ENCODE measurements at regions not wholly inside any gene's neighbourhood (a gene's known extent, or its start where the extent isn't known, plus 50 kb on each side); places are given as distances from the start of the nearest gene placed in this dataset.

GRCh38 chr2:150938527-150938926, 323.1 kb downstream of the RBM43 start:
- no peaks in the 10 kb centered on the region for H3K4me1 Mint-ChIP-seq
- no CpG with 5 or more reads among the region's 4 CpGs for WGBS (ENCODE audit: insufficient coverage)
- no peak overlapping the region for H3K4me3 Mint-ChIP-seq
- ATAC-seq (replicated peaks in 1 of 4) (no peak), DNase-seq (no peak)
- no peak overlapping the region for H3K27ac Mint-ChIP-seq
- Histone ChIP-seq H3K4me3 (ENCODE audit: control insufficient read depth in 1 of 2, extremely low read depth in 1 of 2, low read length in 1 of 2) (no peak overlapping the region), H3K36me3 (ENCODE audit: control insufficient read depth in 2 of 2, extremely low read depth in 1 of 2, insufficient read depth in 1 of 2, low read length in 1 of 2) (no peaks in the 10 kb centered on the region), H3K4me1 (ENCODE audit: control insufficient read depth in 1 of 2, extremely low read depth in 1 of 2, insufficient read depth in 2 of 2, low read length in 2 of 2) (no peaks in the 10 kb centered on the region), H3K9me3 (no peaks in the 10 kb centered on the region), H3K27ac (ENCODE audit: low read length) (no peak overlapping the region), H3K27me3 (replicated peaks in 1 of 2; ENCODE audit: control insufficient read depth in 2 of 2, extremely low read depth in 1 of 2, insufficient read depth in 2 of 2, low read length in 1 of 2) (no peaks in the 10 kb centered on the region)
- H3K36me3 Mint-ChIP-seq: no peaks in the 10 kb centered on the region
- POLR2A ChIA-PET: no interaction called here
- peaks cover 0 to 6% (median 0%) of the 10 kb centered on the region in 3 donors for H3K9me3 Mint-ChIP-seq
- H3K27me3 Mint-ChIP-seq: no peaks in the 10 kb centered on the region
- CTCF ChIA-PET: no interaction called here

DNA sequence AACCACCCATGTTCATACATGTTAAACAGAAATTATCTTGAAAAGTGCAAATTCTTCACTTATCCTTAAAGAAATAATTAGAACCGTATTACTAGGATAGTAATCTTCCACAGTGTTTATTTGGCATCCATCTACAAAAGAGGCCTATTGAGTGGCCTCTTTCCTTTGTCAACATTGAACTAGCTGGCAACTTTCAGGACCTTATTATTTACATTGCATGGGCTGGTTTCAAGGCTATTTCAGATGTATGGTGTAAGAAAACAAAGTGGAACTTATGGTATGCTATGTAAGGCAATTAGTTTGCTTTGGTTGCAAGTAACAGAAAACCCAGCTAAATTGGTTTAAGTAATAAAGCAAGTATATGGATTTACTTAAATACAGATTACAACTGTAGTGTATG, 324.6 kb downstream of the RBM43 start:
- Histone ChIP-seq H3K9me3 (no peaks in the 10 kb centered on the region), H3K27me3 (replicated peaks in 1 of 2; ENCODE audit: control insufficient read depth in 2 of 2, extremely low read depth in 1 of 2, insufficient read depth in 2 of 2, low read length in 1 of 2) (no peaks in the 10 kb centered on the region), H3K36me3 (ENCODE audit: control insufficient read depth in 2 of 2, extremely low read depth in 1 of 2, insufficient read depth in 1 of 2, low read length in 1 of 2) (no peaks in the 10 kb centered on the region), H3K4me3 (ENCODE audit: control insufficient read depth in 1 of 2, extremely low read depth in 1 of 2, low read length in 1 of 2) (no peak overlapping the region), H3K4me1 (ENCODE audit: control insufficient read depth in 1 of 2, extremely low read depth in 1 of 2, insufficient read depth in 2 of 2, low read length in 2 of 2) (no peaks in the 10 kb centered on the region), H3K27ac (ENCODE audit: low read length) (no peak overlapping the region)
- no peak for DNase-seq
- H3K36me3 Mint-ChIP-seq: no peaks in the 10 kb centered on the region
- no peak for ATAC-seq (replicated peaks in 1 of 4)
- no peaks in the 10 kb centered on the region for H3K27me3 Mint-ChIP-seq
- no peak overlapping the region for H3K27ac Mint-ChIP-seq
- ChIA-PET POLR2A (no interaction called here), CTCF (no interaction called here)
- peaks cover 0 to 6% (median 0%) of the 10 kb centered on the region in 3 donors for H3K9me3 Mint-ChIP-seq
- no CpG with 5 or more reads among the region's 1 CpG for WGBS (ENCODE audit: insufficient coverage)
- H3K4me3 Mint-ChIP-seq: no peak overlapping the region
- H3K4me1 Mint-ChIP-seq: no peaks in the 10 kb centered on the region

DNA sequence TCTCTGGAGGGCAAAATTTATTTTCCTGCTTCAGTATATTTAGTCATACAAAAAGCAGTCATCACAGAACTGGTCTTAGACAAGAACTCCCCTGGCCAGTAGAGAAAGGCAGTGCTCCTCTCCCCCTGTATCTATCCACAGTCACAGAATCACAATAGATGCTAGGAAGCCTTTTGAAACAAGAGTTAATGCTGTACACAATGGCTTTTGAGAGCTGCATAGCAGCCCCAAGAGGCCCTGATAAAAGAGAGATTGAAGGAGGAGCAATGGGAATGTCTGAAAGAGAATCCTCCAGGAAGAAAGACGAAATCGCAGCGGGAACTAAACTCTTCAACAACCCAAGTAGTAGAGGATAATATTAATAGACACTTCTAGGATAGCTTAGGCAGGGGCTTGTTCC, 330.2 kb downstream of the RBM43 start:
- no peak overlapping the region for H3K27ac Mint-ChIP-seq
- Histone ChIP-seq H3K4me3 (ENCODE audit: control insufficient read depth in 1 of 2, extremely low read depth in 1 of 2, low read length in 1 of 2) (no peak overlapping the region), H3K36me3 (ENCODE audit: control insufficient read depth in 2 of 2, extremely low read depth in 1 of 2, insufficient read depth in 1 of 2, low read length in 1 of 2) (no peaks in the 10 kb centered on the region), H3K9me3 (no peaks in the 10 kb centered on the region), H3K27me3 (replicated peaks in 1 of 2; ENCODE audit: control insufficient read depth in 2 of 2, extremely low read depth in 1 of 2, insufficient read depth in 2 of 2, low read length in 1 of 2) (no peaks in the 10 kb centered on the region), H3K27ac (ENCODE audit: low read length) (no peak overlapping the region), H3K4me1 (ENCODE audit: control insufficient read depth in 1 of 2, extremely low read depth in 1 of 2, insufficient read depth in 2 of 2, low read length in 2 of 2) (no peaks in the 10 kb centered on the region)
- DNase-seq (no peak), ATAC-seq (replicated peaks in 1 of 4) (no peak)
- H3K4me1 Mint-ChIP-seq: no peaks in the 10 kb centered on the region
- H3K9me3 Mint-ChIP-seq: no peaks in the 10 kb centered on the region
- H3K4me3 Mint-ChIP-seq: no peak overlapping the region
- no peaks in the 10 kb centered on the region for H3K36me3 Mint-ChIP-seq
- ChIA-PET CTCF (no interaction called here), POLR2A (no interaction called here)
- no CpG with 5 or more reads among the region's 3 CpGs for WGBS (ENCODE audit: insufficient coverage)
- peaks cover 0 to 6% of the 10 kb centered on the region in 2 donors for H3K27me3 Mint-ChIP-seq

DNA sequence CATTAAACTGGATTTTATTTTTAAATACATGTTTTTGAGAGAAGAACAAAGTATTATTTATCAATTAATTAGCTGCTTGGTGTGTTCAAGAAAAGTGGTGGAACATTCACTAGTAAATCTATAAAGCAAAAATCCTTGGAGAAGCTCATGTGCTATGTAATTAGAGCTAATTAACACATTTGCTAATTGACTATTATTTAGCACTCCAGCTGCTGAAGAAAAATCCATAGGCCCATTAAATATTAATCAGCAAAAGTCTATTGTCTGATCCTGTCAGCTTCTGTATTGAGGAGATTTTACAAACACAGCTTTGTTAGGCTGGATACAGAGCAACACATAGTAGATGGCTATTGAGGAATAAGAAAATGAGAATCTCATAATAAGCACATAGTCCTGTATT, 336.1 kb downstream of the RBM43 start:
- ChIA-PET POLR2A (no interaction called here), CTCF (interaction anchor here in 1 of 2 donors (0.8 kb wide), 1 partner anchor 11 kb away, joined by 3 read pairs; no protein-coding TSS in a partner anchor)
- H3K4me1 ChIP-seq (ENCODE audit: control insufficient read depth in 1 of 2, extremely low read depth in 1 of 2, insufficient read depth in 2 of 2, low read length in 2 of 2): no peaks in the 10 kb centered on the region
- DNase-seq: no peak
- H3K36me3 ChIP-seq (ENCODE audit: control insufficient read depth in 2 of 2, extremely low read depth in 1 of 2, insufficient read depth in 1 of 2, low read length in 1 of 2): no peaks in the 10 kb centered on the region
- Mint-ChIP-seq H3K4me3 (no peak overlapping the region), H3K36me3 (no peaks in the 10 kb centered on the region), H3K4me1 (no peaks in the 10 kb centered on the region), H3K27me3 (peaks cover 2 to 8% of the 10 kb centered on the region in 2 donors), H3K9me3 (peaks cover 0 to 3% (median 0%) of the 10 kb centered on the region in 3 donors), H3K27ac (no peak overlapping the region)
- H3K27ac ChIP-seq (ENCODE audit: low read length): no peak overlapping the region
- no peaks in the 10 kb centered on the region for H3K9me3 ChIP-seq
- no peak overlapping the region for H3K4me3 ChIP-seq (ENCODE audit: control insufficient read depth in 1 of 2, extremely low read depth in 1 of 2, low read length in 1 of 2)
- no peaks in the 10 kb centered on the region for H3K27me3 ChIP-seq (replicated peaks in 1 of 2; ENCODE audit: control insufficient read depth in 2 of 2, extremely low read depth in 1 of 2, insufficient read depth in 2 of 2, low read length in 1 of 2)
- ATAC-seq (replicated peaks in 1 of 4): no peak

DNA sequence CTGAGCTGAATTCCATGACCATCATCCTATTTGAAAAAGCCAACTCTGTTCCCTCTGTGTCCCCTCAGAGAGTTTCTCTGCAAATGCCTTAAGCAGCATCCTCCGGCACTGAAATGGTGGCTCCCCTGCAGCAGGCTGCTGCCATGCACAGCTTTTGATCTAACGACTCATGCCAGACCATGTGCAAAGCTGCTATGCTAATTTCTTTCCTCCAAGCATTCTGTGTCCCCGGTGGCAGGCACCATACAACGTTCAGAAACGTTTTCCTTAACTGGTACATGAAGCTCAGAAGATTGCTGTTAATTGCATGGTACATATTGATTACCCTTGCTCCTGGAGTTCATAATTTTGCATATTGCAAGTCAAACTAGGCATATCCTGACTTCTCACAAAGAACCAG, 336.8 kb downstream of the RBM43 start:
- no peak for DNase-seq
- 63% methylated on average over 4 of the region's 5 CpGs for WGBS (ENCODE audit: insufficient coverage)

DNA sequence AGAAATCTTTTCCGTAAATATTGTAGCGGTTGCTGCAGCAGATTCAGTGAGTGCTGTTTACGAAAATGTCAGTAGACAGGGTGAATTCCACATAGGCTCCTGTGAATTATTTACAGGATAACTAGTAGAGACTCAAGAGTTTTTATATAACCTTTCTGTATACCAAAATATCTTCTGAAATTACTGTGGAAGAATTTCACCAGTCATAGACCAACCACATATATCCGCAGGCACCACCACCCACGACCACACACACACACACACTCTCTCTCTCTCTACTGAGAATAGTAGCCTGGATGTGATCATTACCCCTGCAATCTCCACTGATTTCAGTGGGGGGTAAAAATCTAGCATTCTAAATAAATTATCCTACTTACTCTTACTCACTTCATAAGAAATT, 341.8 kb downstream of the RBM43 start:
- Histone ChIP-seq H3K27ac (ENCODE audit: low read length) (no peak overlapping the region), H3K27me3 (replicated peaks in 1 of 2; ENCODE audit: control insufficient read depth in 2 of 2, extremely low read depth in 1 of 2, insufficient read depth in 2 of 2, low read length in 1 of 2) (no peaks in the 10 kb centered on the region), H3K4me3 (ENCODE audit: control insufficient read depth in 1 of 2, extremely low read depth in 1 of 2, low read length in 1 of 2) (no peak overlapping the region), H3K4me1 (ENCODE audit: control insufficient read depth in 1 of 2, extremely low read depth in 1 of 2, insufficient read depth in 2 of 2, low read length in 2 of 2) (no peaks in the 10 kb centered on the region), H3K9me3 (no peaks in the 10 kb centered on the region), H3K36me3 (ENCODE audit: control insufficient read depth in 2 of 2, extremely low read depth in 1 of 2, insufficient read depth in 1 of 2, low read length in 1 of 2) (no peaks in the 10 kb centered on the region)
- Mint-ChIP-seq H3K4me3 (no peak overlapping the region), H3K27ac (no peak overlapping the region), H3K9me3 (peaks cover 0 to 3% (median 0%) of the 10 kb centered on the region in 3 donors), H3K27me3 (peaks cover 0 to 2% of the 10 kb centered on the region in 2 donors), H3K4me1 (no peaks in the 10 kb centered on the region), H3K36me3 (no peaks in the 10 kb centered on the region)
- CTCF ChIA-PET: no interaction called here
- POLR2A ChIA-PET: no interaction called here
- no CpG with 5 or more reads among the region's 5 CpGs for WGBS (ENCODE audit: insufficient coverage)
- ATAC-seq (replicated peaks in 1 of 4) (no peak), DNase-seq (no peak)

More for the DNA sequence above, 336.8 kb downstream of the RBM43 start:
- Histone ChIP-seq H3K4me3 (ENCODE audit: control insufficient read depth in 1 of 2, extremely low read depth in 1 of 2, low read length in 1 of 2) (no peak overlapping the region), H3K27me3 (replicated peaks in 1 of 2; ENCODE audit: control insufficient read depth in 2 of 2, extremely low read depth in 1 of 2, insufficient read depth in 2 of 2, low read length in 1 of 2) (no peaks in the 10 kb centered on the region), H3K4me1 (ENCODE audit: control insufficient read depth in 1 of 2, extremely low read depth in 1 of 2, insufficient read depth in 2 of 2, low read length in 2 of 2) (no peaks in the 10 kb centered on the region), H3K36me3 (ENCODE audit: control insufficient read depth in 2 of 2, extremely low read depth in 1 of 2, insufficient read depth in 1 of 2, low read length in 1 of 2) (no peaks in the 10 kb centered on the region), H3K9me3 (no peaks in the 10 kb centered on the region), H3K27ac (ENCODE audit: low read length) (no peak overlapping the region)
- ATAC-seq (replicated peaks in 1 of 4): no peak
- H3K36me3 Mint-ChIP-seq: no peaks in the 10 kb centered on the region
- CTCF ChIA-PET: interaction anchor here in 1 of 2 donors (0.8 kb wide), 1 partner anchor 10 kb away, joined by 3 read pairs; no protein-coding TSS in a partner anchor
- peaks cover 0 to 3% (median 0%) of the 10 kb centered on the region in 3 donors for H3K9me3 Mint-ChIP-seq
- POLR2A ChIA-PET: no interaction called here
- H3K27me3 Mint-ChIP-seq: peaks cover 2 to 8% of the 10 kb centered on the region in 2 donors
- no peak overlapping the region for H3K27ac Mint-ChIP-seq
- H3K4me3 Mint-ChIP-seq: no peak overlapping the region
- H3K4me1 Mint-ChIP-seq: no peaks in the 10 kb centered on the region

Data from T-cell (primary cell).